Aorta (tissue), 5 donors: ENCODE measurements at regions not wholly inside any gene's neighbourhood (a gene's known extent, or its start where the extent isn't known, plus 50 kb on each side); places are given as distances from the start of the nearest gene placed in this dataset.
"Not testable (repeated sequence)": the region's sequence is repeated elsewhere in the genome, so short reads cannot be mapped to it uniquely, and the experiment has no call there.

Source experiments
- ATAC-seq: fragments of 200-7000 bp; cut with Tn5 transposase; one replicate; pipeline ENCODE4 v1.9.1; 2022; ENCODE audit warnings: moderate library complexity; ENCODE audit not compliant: low FRiP score
- DNase-seq, 2 donors: peaks; one replicate each; pipeline ENCODE4 v3.0.0-alpha.2; 2020
- H3K27ac ChIP-seq, 2 donors: one replicate each; pipeline ENCODE4 v1.5.1; 2013; ENCODE audit warnings: low read length in 2 of 2, mild to moderate bottlenecking in 2 of 2, moderate library complexity in 2 of 2, control low read depth in 1 of 2, inconsistent platforms in 1 of 2, low read depth in 1 of 2
- H3K27me3 ChIP-seq, 2 donors: one replicate each; pipeline ENCODE4 v1.6.1; 2013; ENCODE audit warnings: control low read depth in 1 of 2, low read length in 1 of 2, mild to moderate bottlenecking in 1 of 2, moderate library complexity in 1 of 2; ENCODE audit not compliant: insufficient read depth in 2 of 2, control insufficient read depth in 1 of 2
- H3K36me3 ChIP-seq, 2 donors: one replicate each; pipeline ENCODE4 v1.6.1; 2013; ENCODE audit warnings: control low read depth in 1 of 2, low read length in 1 of 2, mild to moderate bottlenecking in 1 of 2; ENCODE audit not compliant: insufficient read depth in 2 of 2, control insufficient read depth in 1 of 2
- H3K4me1 ChIP-seq, 2 donors: one replicate each; pipeline ENCODE4 v1.6.1; 2013; ENCODE audit warnings: low read length in 2 of 2, control low read depth in 1 of 2, mild to moderate bottlenecking in 1 of 2, moderate library complexity in 1 of 2; ENCODE audit not compliant: insufficient read depth in 2 of 2, control insufficient read depth in 1 of 2
- H3K4me3 ChIP-seq, 2 donors: one replicate each; pipeline ENCODE4 v1.5.1; 2013; ENCODE audit warnings: low read length in 2 of 2, control low read depth in 1 of 2, mild to moderate bottlenecking in 1 of 2
- H3K9me3 ChIP-seq: one replicate; pipeline ENCODE4 v1.6.1; 2013; ENCODE audit warnings: mild to moderate bottlenecking, low read length; ENCODE audit not compliant: control insufficient read depth
- WGBS, 2 donors: extraction: QIAGEN DNeasy Blood & Tissue Kit; methylation state at CpG; one replicate each; pipeline ENCODE4 v1.1.7; 2013; 5-methylcytosine and 5-hydroxymethylcytosine counted together
- intact Hi-C, 2 donors: fragments of 100-400 bp; cut with DNase I; formaldehyde crosslinking; loops; one replicate each; pipeline versions ENCODE4 v1.14.2 to v1.15.0; 2022
- donor health status: healthy with polysubstance abuse.
- donor health status: Bipolar disorder and iron deficiency.
- donor health status: DM: no; HTN: no; CAD: no.
- donor health status: DM: no; HTN: no; CAD: no.
- donor health status: DM: yes; HTN: yes; CAD: no.

DNA sequence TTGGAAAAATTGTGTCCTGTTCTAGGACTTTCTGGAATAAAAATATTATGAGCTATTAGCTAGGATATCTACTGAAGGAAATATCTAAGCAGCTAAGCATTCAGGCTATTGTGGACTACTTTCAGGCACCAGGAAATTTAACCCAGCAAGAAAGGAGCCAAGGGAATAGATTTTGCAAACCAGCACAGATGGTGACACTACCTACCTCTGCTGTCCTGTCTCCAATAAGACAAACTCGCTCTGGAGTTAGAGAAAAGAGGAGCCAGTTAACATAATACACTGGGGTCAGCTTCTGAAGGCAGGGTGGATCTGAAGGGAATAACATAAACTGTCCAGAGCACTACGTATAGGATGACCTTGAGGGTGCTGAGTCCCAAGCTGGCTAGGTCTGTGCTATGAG is 223.7 kb upstream of the PRSS58 start:
- no peaks in the 10 kb centered on the region for H3K4me1 ChIP-seq
- no peaks in the 10 kb centered on the region for H3K9me3 ChIP-seq
- H3K27me3 ChIP-seq = no peaks in the 10 kb centered on the region
- intact Hi-C loops = no loop called here
- 66 to 77% methylated on average over 2 of the region's 2 CpGs for WGBS, 2 donors
- no peak overlapping the region for H3K27ac ChIP-seq
- no peak for DNase-seq
- H3K4me3 ChIP-seq = no peak overlapping the region
- H3K36me3 ChIP-seq = no peaks in the 10 kb centered on the region
- ATAC-seq = no peak

DNA sequence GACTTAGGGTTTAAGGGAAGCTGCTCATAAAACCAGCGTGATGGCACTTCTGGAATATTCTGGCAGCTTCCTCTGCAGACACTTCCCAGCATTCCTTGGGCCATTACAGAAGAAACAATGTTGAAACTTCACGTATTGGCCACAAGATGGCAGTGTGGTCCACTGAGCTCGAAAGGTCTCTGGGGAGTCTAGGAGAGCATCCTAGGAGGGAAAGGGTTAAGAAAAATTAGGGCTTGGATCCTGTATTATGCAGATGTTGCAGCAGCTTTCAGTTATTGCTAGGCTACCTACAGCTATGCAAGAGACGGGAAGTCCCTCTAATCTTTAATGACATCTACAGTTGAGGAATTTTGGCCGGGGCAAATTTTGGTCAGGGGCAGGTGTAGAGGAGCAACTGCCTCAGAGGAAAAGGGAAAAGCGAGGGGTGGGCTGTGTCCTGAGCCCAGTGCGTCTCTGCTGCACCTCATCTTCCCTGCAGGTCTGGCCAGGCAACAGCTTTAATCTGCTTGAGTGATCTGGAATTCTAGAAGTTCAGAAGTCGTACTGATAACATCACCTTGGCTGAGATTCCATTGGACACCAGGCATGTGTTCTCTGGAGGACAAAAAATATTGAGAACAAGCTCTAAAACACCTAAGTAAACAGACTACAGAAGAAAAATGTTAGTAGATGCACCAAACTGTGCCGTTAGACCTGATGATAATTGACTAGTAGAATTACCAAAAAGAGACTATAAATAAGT is 220.8 kb upstream of the PRSS58 start:
- H3K27me3 ChIP-seq = no peaks in the 10 kb centered on the region
- DNase-seq = no peak
- intact Hi-C loops = no loop called here
- no peaks in the 10 kb centered on the region for H3K36me3 ChIP-seq
- peak; percentile 37 for ATAC-seq
- H3K4me3 ChIP-seq = no peak overlapping the region
- H3K9me3 ChIP-seq = no peaks in the 10 kb centered on the region
- 37 to 39% methylated on average over 9 of the region's 9 CpGs for WGBS, 2 donors
- H3K27ac ChIP-seq = no peak overlapping the region
- no peaks in the 10 kb centered on the region for H3K4me1 ChIP-seq

DNA sequence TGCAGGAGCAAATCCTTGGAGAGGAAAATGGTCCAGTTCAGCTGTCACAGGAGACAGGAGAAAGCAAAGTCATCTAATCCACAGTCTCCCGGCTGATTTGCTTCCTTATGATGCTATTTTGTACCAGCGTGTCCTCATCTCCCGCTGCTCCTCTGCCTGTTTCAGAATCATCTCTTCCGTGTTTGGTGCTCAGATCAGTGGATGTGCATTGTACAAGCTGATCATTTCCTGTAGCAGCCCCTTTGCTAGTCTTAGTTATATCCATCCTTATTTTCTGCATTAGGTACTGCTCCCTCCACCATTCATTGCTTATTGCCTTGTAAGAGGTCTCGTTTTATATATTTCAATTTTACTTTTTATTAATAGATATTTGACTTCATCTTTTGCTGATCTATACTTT is 219.9 kb upstream of the PRSS58 start:
- H3K27me3 ChIP-seq, intact Hi-C loops, DNase-seq: not testable (repeated sequence)

DNA sequence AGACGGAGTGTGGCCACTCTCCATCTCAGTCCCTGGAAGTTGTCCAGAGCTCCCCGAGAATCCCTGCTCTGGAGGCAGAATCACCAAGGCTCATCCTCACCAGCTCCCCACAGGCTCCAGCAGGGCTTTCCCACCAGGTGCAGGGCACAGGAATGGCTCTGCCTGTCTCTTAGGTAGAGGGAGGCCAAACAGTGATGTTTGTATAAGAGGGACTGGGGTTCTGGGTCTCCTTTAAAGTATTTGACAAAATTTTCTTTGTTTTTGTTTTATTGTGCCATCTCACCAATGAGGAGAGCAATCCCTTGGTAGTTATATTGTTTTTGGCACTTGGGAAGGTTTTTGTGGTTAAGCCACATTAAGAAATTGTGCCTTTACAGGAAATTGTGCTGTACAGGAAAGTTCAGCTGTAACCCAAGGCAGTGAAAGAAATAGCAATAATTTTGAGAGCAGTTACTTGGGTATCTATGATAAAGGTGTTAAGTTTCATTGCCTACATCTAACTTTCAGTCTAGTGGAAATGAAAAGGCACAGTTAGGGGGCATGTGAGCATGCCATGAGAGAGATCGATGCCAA is 219.3 kb upstream of the PRSS58 start:
- WGBS, 2 donors = 72 to 79% methylated on average over 3 of the region's 3 CpGs
- intact Hi-C loops = no loop called here

More for the DNA sequence above, 219.9 kb upstream of the PRSS58 start:
- H3K27ac ChIP-seq, H3K4me3 ChIP-seq, ATAC-seq, H3K36me3 ChIP-seq, H3K9me3 ChIP-seq, H3K4me1 ChIP-seq: not testable (repeated sequence)
- WGBS, 2 donors = 78 to 80% methylated on average over 4 to 5 of the region's 5 CpGs

DNA sequence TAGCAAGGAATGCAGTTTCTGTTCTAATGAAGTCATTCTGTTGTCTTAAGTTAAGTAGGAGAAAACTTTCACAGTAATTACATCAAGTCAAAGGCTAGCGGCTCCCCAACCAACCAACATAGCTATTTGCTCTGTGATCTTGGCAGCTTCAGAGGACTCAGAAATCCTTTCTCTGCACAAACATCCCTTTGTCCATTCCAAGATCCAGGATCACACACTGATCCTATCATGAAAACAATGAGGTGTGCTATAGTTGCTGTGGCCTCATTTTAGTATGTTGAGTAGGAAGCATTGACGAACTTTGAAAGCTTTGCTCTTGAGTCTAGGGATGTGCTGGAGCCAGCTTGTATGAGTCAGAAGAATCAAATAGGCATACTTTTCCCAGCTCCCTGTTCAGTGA is 218.2 kb upstream of the PRSS58 start:
- WGBS, 2 donors = 91 to 94% methylated on average over 2 of the region's 2 CpGs
- ATAC-seq = no peak

More for the DNA sequence above, 219.3 kb upstream of the PRSS58 start:
- no peak overlapping the region for H3K27ac ChIP-seq
- no peak for ATAC-seq
- no peaks in the 10 kb centered on the region for H3K27me3 ChIP-seq
- DNase-seq = no peak
- no peaks in the 10 kb centered on the region for H3K36me3 ChIP-seq
- no peak overlapping the region for H3K4me3 ChIP-seq
- H3K4me1 ChIP-seq = no peaks in the 10 kb centered on the region
- H3K9me3 ChIP-seq = no peaks in the 10 kb centered on the region

DNA sequence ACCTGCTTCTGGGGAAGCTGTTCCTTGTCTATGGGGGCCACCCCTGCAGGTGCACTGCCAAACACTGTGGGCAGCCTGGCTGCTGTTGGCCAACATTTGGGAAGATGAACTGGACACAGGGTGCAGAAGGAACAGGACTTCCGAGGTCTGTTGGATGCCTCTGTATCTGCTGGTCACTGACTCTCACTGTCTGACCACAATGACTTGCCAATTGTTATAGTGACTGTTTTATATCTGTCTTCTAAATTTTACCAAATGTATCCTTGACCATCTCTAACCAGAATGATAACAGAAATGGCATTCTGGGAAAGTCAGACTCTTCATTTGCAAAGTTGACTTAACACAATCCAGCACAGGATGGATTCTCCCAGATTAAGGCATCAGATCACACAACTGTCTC is 214.0 kb upstream of the PRSS58 start:
- Histone ChIP-seq H3K4me3 (no peak overlapping the region), H3K4me1 (no peaks in the 10 kb centered on the region), H3K9me3 (no peaks in the 10 kb centered on the region), H3K36me3 (no peaks in the 10 kb centered on the region), H3K27me3 (no peaks in the 10 kb centered on the region), H3K27ac (no peak overlapping the region)
- ATAC-seq (no peak), DNase-seq (no peak)
- intact Hi-C loops = no loop called here
- whole genome bisulfite sequencing, 2 donors = 1 to 30% methylated on average over 1 of the region's 1 CpG

More for the DNA sequence above, 218.2 kb upstream of the PRSS58 start:
- no peak for DNase-seq
- intact Hi-C loops = no loop called here
- no peaks in the 10 kb centered on the region for H3K4me1 ChIP-seq
- no peaks in the 10 kb centered on the region for H3K36me3 ChIP-seq
- H3K9me3 ChIP-seq = no peaks in the 10 kb centered on the region
- no peaks in the 10 kb centered on the region for H3K27me3 ChIP-seq
- H3K4me3 ChIP-seq = no peak overlapping the region
- H3K27ac ChIP-seq = no peak overlapping the region

DNA sequence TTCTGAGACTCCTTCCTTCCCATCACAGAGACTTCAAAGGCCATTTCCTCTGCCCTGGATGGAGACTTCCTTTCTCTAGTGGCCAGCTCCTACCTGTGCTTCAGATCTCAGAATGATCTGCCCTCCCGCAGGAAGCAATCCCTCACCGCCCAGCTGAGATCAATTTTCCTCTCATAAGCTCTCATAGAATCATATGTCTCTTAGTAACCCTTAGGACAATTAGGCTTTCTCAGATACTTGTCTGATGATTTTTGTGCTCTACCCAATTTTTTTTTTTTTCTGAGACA is 212.6 kb upstream of the PRSS58 start:
- no peaks in the 10 kb centered on the region for H3K27me3 ChIP-seq
- WGBS, 2 donors = 88 to 91% methylated on average over 2 of the region's 2 CpGs
- H3K9me3 ChIP-seq = no peaks in the 10 kb centered on the region
- ATAC-seq = no peak
- H3K27ac ChIP-seq = no peak overlapping the region
- no peaks in the 10 kb centered on the region for H3K4me1 ChIP-seq
- no peaks in the 10 kb centered on the region for H3K36me3 ChIP-seq
- DNase-seq = no peak
- intact Hi-C loops = no loop called here
- H3K4me3 ChIP-seq = no peak overlapping the region

DNA sequence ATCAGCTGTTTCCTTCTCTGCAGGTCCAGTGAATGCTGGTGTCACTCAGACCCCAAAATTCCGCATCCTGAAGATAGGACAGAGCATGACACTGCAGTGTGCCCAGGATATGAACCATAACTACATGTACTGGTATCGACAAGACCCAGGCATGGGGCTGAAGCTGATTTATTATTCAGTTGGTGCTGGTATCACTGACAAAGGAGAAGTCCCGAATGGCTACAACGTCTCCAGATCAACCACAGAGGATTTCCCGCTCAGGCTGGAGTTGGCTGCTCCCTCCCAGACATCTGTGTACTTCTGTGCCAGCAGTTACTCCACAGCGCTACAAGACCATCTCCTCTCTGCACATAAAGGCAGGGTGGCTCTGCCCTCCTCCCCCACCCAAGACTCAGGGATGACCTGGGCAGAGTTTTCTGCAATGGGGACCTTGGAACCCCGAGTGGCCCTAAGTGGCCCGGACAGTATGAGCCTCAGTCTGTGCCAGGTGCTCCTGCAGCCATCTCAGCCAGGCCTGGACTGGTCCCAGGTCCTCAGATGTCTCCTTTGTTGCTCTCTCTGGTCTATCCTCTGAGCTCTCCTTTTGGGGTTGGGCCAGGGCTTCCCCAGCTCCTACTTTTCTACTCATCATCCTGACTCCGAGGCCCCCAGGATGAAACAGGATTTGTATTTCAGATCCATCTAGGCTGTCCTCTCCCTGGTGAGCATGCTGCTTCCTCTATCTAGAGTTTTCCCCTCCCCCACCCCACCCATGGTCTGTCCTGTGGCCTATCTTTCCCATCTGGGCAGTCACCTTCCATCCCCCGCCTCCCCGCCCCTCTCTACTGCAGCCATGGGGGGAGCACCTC is 212.1 kb upstream of the PRSS58 start:
- no peaks in the 10 kb centered on the region for H3K9me3 ChIP-seq
- no peak for ATAC-seq

More for the DNA sequence above, 212.1 kb upstream of the PRSS58 start:
- Histone ChIP-seq H3K36me3 (no peaks in the 10 kb centered on the region), H3K4me1 (no peaks in the 10 kb centered on the region), H3K27me3 (no peaks in the 10 kb centered on the region), H3K27ac (no peak overlapping the region), H3K4me3 (no peak overlapping the region)
- no peak for DNase-seq
- WGBS, 2 donors = 91% methylated on average over 11 of the region's 11 CpGs
- intact Hi-C loops = no loop called here
